Coronary artery (tissue), 2 donors: ENCODE measurements at regions not wholly inside any gene's neighbourhood (a gene's known extent, or its start where the extent isn't known, plus 50 kb on each side); places are given as distances from the start of the nearest gene placed in this dataset.
"Not testable (repeated sequence)": the region's sequence is repeated elsewhere in the genome, so short reads cannot be mapped to it uniquely, and the experiment has no call there.

Experiments
- DNase-seq: peaks from one replicate; pipeline ENCODE4 v3.0.0-alpha.2; 2017; ENCODE audit warnings: low spot score
- H3K27ac ChIP-seq, 2 donors: fragments of 200-600 bp; sonication (generic); one replicate each; pipeline ENCODE4 v1.5.1; 2016 to 2019
- H3K4me3 ChIP-seq: fragments of 200-600 bp; sonication (generic); 2 replicates; pipeline ENCODE4 v1.5.1; 2016; ENCODE audit warnings: mild to moderate bottlenecking, moderate library complexity
- CTCF ChIP-seq: fragments of 200-600 bp; sonication (generic); IDR thresholded peaks from one replicate; pipeline ENCODE4 v1.5.1; 2019; ENCODE audit warnings: antibody characterized with exemption

- TF ChIP-seq CTCF, result no peak
- H3K4me3 ChIP-seq, result no peak overlapping the region
- no peak for DNase-seq
- no peak overlapping the region for H3K27ac ChIP-seq
Observed at GRCh38 chr6:105688573-105688972, 285.7 kb upstream of the PREP start.

GRCh38 chr6:105686793-105687192, 283.9 kb upstream of the PREP start:
- not testable (repeated sequence) for H3K27ac ChIP-seq, H3K4me3 ChIP-seq, DNase-seq

- H3K4me3 ChIP-seq, result no peak overlapping the region
- no peak for TF ChIP-seq CTCF
- DNase-seq, result no peak
- H3K27ac ChIP-seq, result no peak overlapping the region
Observed at GRCh38 chr6:105681061-105681460, 278.2 kb upstream of the PREP start.

- TF ChIP-seq CTCF, result no peak
- DNase-seq, result no peak
- H3K4me3 ChIP-seq, result no peak overlapping the region
- no peak overlapping the region for H3K27ac ChIP-seq
Observed at GRCh38 chr6:105680131-105680530, 277.2 kb upstream of the PREP start.

GRCh38 chr6:105678516-105678915, 275.6 kb upstream of the PREP start:
- Histone ChIP-seq H3K4me3 (no peak overlapping the region), H3K27ac (no peak overlapping the region)
- TF ChIP-seq CTCF, result no peak
- DNase-seq, result no peak

- TF ChIP-seq CTCF, result no peak
- H3K27ac ChIP-seq, result no peak overlapping the region
- no peak overlapping the region for H3K4me3 ChIP-seq
- no peak for DNase-seq
Observed at GRCh38 chr6:105677671-105678475, 275.0 kb upstream of the PREP start.

- no peak for DNase-seq
- no peak overlapping the region for H3K4me3 ChIP-seq
- no peak overlapping the region for H3K27ac ChIP-seq
- TF ChIP-seq CTCF, result no peak
Observed at GRCh38 chr6:105676857-105677256, 274.0 kb upstream of the PREP start.
